ENCODE measurements at regions not wholly inside any gene's neighbourhood (a gene's known extent, or its start where the extent isn't known, plus 50 kb on each side); places are given as distances from the start of the nearest gene placed in this dataset.

- no peak for TF ChIP-seq POLR2A (IDR thresholded peaks at IDR 0.05; ENCODE audit: low read depth, low read length)
- no peak for TF ChIP-seq TAF1 (IDR thresholded peaks at IDR 0.05; ENCODE audit: low read depth, low read length)
- TF ChIP-seq POLR2AphosphoS5 (IDR thresholded peaks at IDR 0.05; ENCODE audit: low read depth, low read length): no peak
- TF ChIP-seq SPI1 (IDR thresholded peaks at IDR 0.05; ENCODE audit: low read depth, low read length): no peak
- TF ChIP-seq PAX5 (IDR thresholded peaks at IDR 0.05; ENCODE audit: insufficient read depth, low read length, severe bottlenecking): no peak
Observed at GRCh38 chr15:70257047-70257446, 159.3 kb upstream of the TLE3 start.

Data from GM12891 (cell line).